Vagina (tissue), 2 donors: ENCODE measurements at regions not wholly inside any gene's neighbourhood (a gene's known extent, or its start where the extent isn't known, plus 50 kb on each side); places are given as distances from the start of the nearest gene placed in this dataset.
"Not testable (repeated sequence)": the region's sequence is repeated elsewhere in the genome, so short reads cannot be mapped to it uniquely, and the experiment has no call there.

Experiments
- DNase-seq, 2 donors: peaks; one replicate each; pipeline ENCODE4 v3.0.0-alpha.2; 2017; ENCODE audit errors: extremely low spot score in 2 of 2
- H3K27ac ChIP-seq: fragments of 200-600 bp; sonication (generic); one replicate; pipeline ENCODE4 v1.5.1; 2019
- H3K27me3 ChIP-seq: fragments of 200-600 bp; sonication (generic); one replicate; pipeline ENCODE4 v1.5.1; 2019
- H3K36me3 ChIP-seq, 2 donors: fragments of 200-600 bp; sonication (generic); one replicate each; pipeline ENCODE4 v1.5.1; 2017 to 2019
- H3K4me1 ChIP-seq: fragments of 200-600 bp; sonication (generic); one replicate; pipeline ENCODE4 v1.5.1; 2019
- H3K4me3 ChIP-seq, 2 donors: fragments of 200-600 bp; sonication (generic); 1 replicate in 1 of 2; 2 replicates in 1 of 2; pipeline ENCODE4 v1.5.1; 2016 to 2019
- H3K9me3 ChIP-seq: fragments of 200-600 bp; sonication (generic); one replicate; pipeline ENCODE4 v1.5.1; 2019
- CTCF ChIP-seq, 3 experiments: fragments of 450-650 bp in 2 of 3; fragments of 200-600 bp in 1 of 3; sonication (generic) in 1 of 3; IDR thresholded peaks; one replicate each; pipeline ENCODE4 v1.5.1; 2017 to 2019; ENCODE audit warnings: antibody characterized with exemption in 3 of 3, mild to moderate bottlenecking in 2 of 3, moderate library complexity in 2 of 3
- POLR2A ChIP-seq, 2 donors: fragments of 450-650 bp; IDR thresholded peaks; one replicate each; pipeline ENCODE4 v1.6.1; 2017; ENCODE audit warnings: antibody characterized with exemption in 2 of 2, mild to moderate bottlenecking in 2 of 2, moderate library complexity in 2 of 2
- POLR2AphosphoS5 ChIP-seq, 2 donors: sonication (generic); formaldehyde crosslinking; IDR thresholded peaks; one replicate each; pipeline ENCODE4 v1.9.0; 2017; ENCODE audit warnings: antibody characterized with exemption in 2 of 2, mild to moderate bottlenecking in 2 of 2, low read depth in 1 of 2; ENCODE audit not compliant: insufficient read depth in 1 of 2
- intact Hi-C: fragments of 100-400 bp; cut with DNase I; formaldehyde crosslinking; loops from one replicate; pipeline ENCODE4 v1.15.1; 2023

GRCh38 chr2:7866104-7866503, 815.8 kb upstream of the ID2 start:
- no peak for TF ChIP-seq POLR2AphosphoS5 (IDR thresholded peaks at IDR 0.05; ENCODE audit: insufficient read depth in 1 of 2, low read depth in 1 of 2)
- no peak for TF ChIP-seq POLR2A (IDR thresholded peaks at IDR 0.05)
- no peak for TF ChIP-seq CTCF (IDR thresholded peaks at IDR 0.05)
- intact Hi-C loops, result no loop called here

GRCh38 chr2:7866825-7867224, 815.0 kb upstream of the ID2 start:
- no peak overlapping the region for H3K4me3 ChIP-seq
- intact Hi-C loops, result no loop called here
- TF ChIP-seq POLR2A (IDR thresholded peaks at IDR 0.05) (no peak), CTCF (IDR thresholded peaks at IDR 0.05) (no peak), POLR2AphosphoS5 (IDR thresholded peaks at IDR 0.05; ENCODE audit: insufficient read depth in 1 of 2, low read depth in 1 of 2) (no peak)
- no peaks in the 10 kb centered on the region for H3K9me3 ChIP-seq
- no peaks in the 10 kb centered on the region for H3K4me1 ChIP-seq
- no peaks in the 10 kb centered on the region for H3K36me3 ChIP-seq
- no peak for DNase-seq
- H3K27me3 ChIP-seq, result no peaks in the 10 kb centered on the region
- H3K27ac ChIP-seq, result no peak overlapping the region

More at GRCh38 chr2:7866104-7866503, 815.8 kb upstream of the ID2 start:
- Histone ChIP-seq H3K9me3 (no peaks in the 10 kb centered on the region), H3K36me3 (no peaks in the 10 kb centered on the region), H3K27me3 (no peaks in the 10 kb centered on the region), H3K27ac (no peak overlapping the region), H3K4me3 (no peak overlapping the region), H3K4me1 (no peaks in the 10 kb centered on the region)
- DNase-seq, result no peak

- Histone ChIP-seq H3K9me3 (no peaks in the 10 kb centered on the region), H3K27me3 (no peaks in the 10 kb centered on the region), H3K27ac (no peak overlapping the region), H3K4me3 (no peak overlapping the region), H3K4me1 (no peaks in the 10 kb centered on the region), H3K36me3 (no peaks in the 10 kb centered on the region)
- DNase-seq, result no peak
- no peak for TF ChIP-seq POLR2A (IDR thresholded peaks at IDR 0.05)
- no peak for TF ChIP-seq POLR2AphosphoS5 (IDR thresholded peaks at IDR 0.05; ENCODE audit: insufficient read depth in 1 of 2, low read depth in 1 of 2)
- TF ChIP-seq CTCF (IDR thresholded peaks at IDR 0.05), result no peak
- intact Hi-C loops, result no loop called here
Measured at GRCh38 chr2:7867867-7868266, 814.0 kb upstream of the ID2 start.

DNA sequence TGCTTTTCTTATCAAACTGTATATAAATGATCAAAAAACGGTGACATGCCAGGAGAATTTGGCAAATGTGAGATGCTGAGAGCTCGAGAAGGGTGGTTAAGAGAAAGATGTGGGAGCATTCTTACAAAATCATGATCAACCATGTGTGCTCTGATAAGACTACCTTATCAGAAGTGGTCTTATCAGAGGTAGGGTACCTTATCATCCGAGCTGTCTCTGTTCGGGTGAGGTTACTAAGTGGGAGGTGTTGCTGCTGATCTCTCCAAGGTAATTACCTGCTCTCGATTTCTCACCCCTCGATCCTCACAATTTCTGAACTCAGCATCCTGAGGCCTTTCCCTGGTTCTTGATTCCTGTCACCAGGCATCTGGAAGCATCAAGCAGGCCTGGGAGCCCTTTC, 813.0 kb upstream of the ID2 start:
- TF ChIP-seq CTCF (IDR thresholded peaks at IDR 0.05) (no peak), POLR2A (IDR thresholded peaks at IDR 0.05) (no peak), POLR2AphosphoS5 (IDR thresholded peaks at IDR 0.05; ENCODE audit: insufficient read depth in 1 of 2, low read depth in 1 of 2) (no peak)
- no peaks in the 10 kb centered on the region for H3K9me3 ChIP-seq
- intact Hi-C loops, result no loop called here
- no peaks in the 10 kb centered on the region for H3K36me3 ChIP-seq
- DNase-seq, result no peak
- no peaks in the 10 kb centered on the region for H3K4me1 ChIP-seq
- H3K4me3 ChIP-seq, result no peak overlapping the region
- H3K27ac ChIP-seq, result no peak overlapping the region
- no peaks in the 10 kb centered on the region for H3K27me3 ChIP-seq

GRCh38 chr2:7876445-7876844, 805.4 kb upstream of the ID2 start:
- H3K4me1 ChIP-seq, DNase-seq, H3K27me3 ChIP-seq, H3K9me3 ChIP-seq, H3K36me3 ChIP-seq, intact Hi-C loops, H3K4me3 ChIP-seq, H3K27ac ChIP-seq: not testable (repeated sequence)

- H3K4me1 ChIP-seq, H3K4me3 ChIP-seq, H3K9me3 ChIP-seq, H3K27ac ChIP-seq, intact Hi-C loops, DNase-seq, H3K36me3 ChIP-seq, H3K27me3 ChIP-seq: not testable (repeated sequence)
Measured at GRCh38 chr2:7878266-7878665, 803.6 kb upstream of the ID2 start.
